GM10248 (cell line): ENCODE measurements at regions not wholly inside any gene's neighbourhood (a gene's known extent, or its start where the extent isn't known, plus 50 kb on each side); places are given as distances from the start of the nearest gene placed in this dataset.
"Not testable (repeated sequence)": the region's sequence is repeated elsewhere in the genome, so short reads cannot be mapped to it uniquely, and the experiment has no call there.

ENCODE experiments used
- CTCF ChIA-PET: fragments of 300-600 bp; sonication (Branson Sonifier 250); formaldehyde crosslinking; extraction: SDS; loops from one replicate; lab custom pipeline; 2021; ENCODE audit warnings: antibody characterized with exemption; lab: Yijun Ruan, JAX
- POLR2A ChIA-PET: fragments of 350-650 bp; sonication (Branson Sonifier 250); formaldehyde crosslinking; extraction: SDS; loops from one replicate; lab custom pipeline; 2020; ENCODE audit warnings: antibody characterized with exemption; lab: Yijun Ruan, JAX
- DNase-seq: peaks from one replicate; pipeline ENCODE4 v3.0.0; 2012; ENCODE audit errors: extremely low spot score
- CTCF ChIP-seq: IDR thresholded peaks from 2 replicates; pipeline ENCODE4 v1.5.1; 2012; ENCODE audit warnings: mild to moderate bottlenecking, low read depth; ENCODE audit errors: extremely low read depth, missing control alignments, control extremely low read depth

GRCh38 chr14:30194741-30195148 lies 267.1 kb upstream of the PRKD1 start:
- DNase-seq = no peak
- TF ChIP-seq CTCF = no peak
- ChIA-PET CTCF (interaction anchor here (2.3 kb wide), 1 partner anchor 17 kb away, joined by 6 read pairs; no protein-coding TSS in a partner anchor), POLR2A (no interaction called here)

- no peak for DNase-seq
- no peak for TF ChIP-seq CTCF
- POLR2A ChIA-PET = no interaction called here
- CTCF ChIA-PET = interaction anchor here (2.3 kb wide), 1 partner anchor 18 kb away, joined by 6 read pairs; no protein-coding TSS in a partner anchor
These were observed 268.3 kb upstream of the PRKD1 start for GRCh38 chr14:30195941-30196340.

- ChIA-PET POLR2A (no interaction called here), CTCF (interaction anchor here (2.3 kb wide), 1 partner anchor 19 kb away, joined by 6 read pairs; no protein-coding TSS in a partner anchor)
These were observed 269.2 kb upstream of the PRKD1 start for GRCh38 chr14:30196861-30197260.

GRCh38 chr14:30198720-30199119 lies 271.1 kb upstream of the PRKD1 start:
- DNase-seq, CTCF ChIA-PET, POLR2A ChIA-PET: not testable (repeated sequence)

More at GRCh38 chr14:30196861-30197260, 269.2 kb upstream of the PRKD1 start:
- DNase-seq = no peak
- TF ChIP-seq CTCF = no peak

- ChIA-PET POLR2A (no interaction called here), CTCF (interaction anchor here (1.2 to 1.3 kb wide), 2 partner anchors 10 to 21 kb away, joined by 3 to 5 read pairs; no protein-coding TSS in a partner anchor)
- no peak for TF ChIP-seq CTCF
- DNase-seq = no peak
These were observed 276.9 kb upstream of the PRKD1 start for GRCh38 chr14:30204431-30204980.

GRCh38 chr14:30209136-30209535 lies 281.5 kb upstream of the PRKD1 start:
- ChIA-PET CTCF (interaction anchor here (0.9 to 2.0 kb wide), 4 partner anchors 9 to 656 kb away, joined by 3 to 6 read pairs (median 4); no protein-coding TSS in a partner anchor), POLR2A (no interaction called here)
- no peak for TF ChIP-seq CTCF
- DNase-seq = no peak

GRCh38 chr14:30210630-30211029 lies 283.0 kb upstream of the PRKD1 start:
- no peak for DNase-seq
- ChIA-PET POLR2A (no interaction called here), CTCF (interaction anchor here (1.1 to 1.2 kb wide), 2 partner anchors 11 to 233 kb away, joined by 3 read pairs; no protein-coding TSS in a partner anchor)
- no peak for TF ChIP-seq CTCF
